Thoracic aorta (tissue), 2 donors: ENCODE measurements at regions not wholly inside any gene's neighbourhood (a gene's known extent, or its start where the extent isn't known, plus 50 kb on each side); places are given as distances from the start of the nearest gene placed in this dataset.

Experiments
- ATAC-seq: fragments of 150-250 bp; one replicate; pipeline ENCODE4 v1.8.0; 2017; ENCODE audit warnings: low read depth; ENCODE audit not compliant: insufficient number of reproducible peaks, low FRiP score
- DNase-seq: peaks from one replicate; pipeline ENCODE4 v3.0.0-alpha.2; 2020; ENCODE audit warnings: low spot score
- H3K27ac ChIP-seq, 2 donors: fragments of 200-600 bp; sonication (generic); 1 replicate in 1 of 2; 2 replicates in 1 of 2; pipeline ENCODE4 v1.5.1; 2016; ENCODE audit warnings: mild to moderate bottlenecking in 2 of 2, moderate library complexity in 2 of 2
- H3K27me3 ChIP-seq: fragments of 200-600 bp; sonication (generic); replicated peaks from 2 replicates; pipeline ENCODE4 v1.6.0; 2016; ENCODE audit warnings: mild to moderate bottlenecking; ENCODE audit not compliant: insufficient read depth
- H3K36me3 ChIP-seq: fragments of 200-600 bp; sonication (generic); one replicate; pipeline ENCODE4 v1.5.1; 2016
- H3K4me1 ChIP-seq, 2 donors: fragments of 200-600 bp; sonication (generic); 1 replicate in 1 of 2; 2 replicates in 1 of 2; pipeline versions ENCODE4 v1.5.1 to v1.6.0; 2016; ENCODE audit warnings: low read depth in 2 of 2, mild to moderate bottlenecking in 1 of 2; ENCODE audit not compliant: control insufficient read depth in 1 of 2
- H3K4me3 ChIP-seq: fragments of 200-600 bp; sonication (generic); 2 replicates; pipeline ENCODE4 v1.5.1; 2016; ENCODE audit warnings: mild to moderate bottlenecking
- H3K9me3 ChIP-seq: fragments of 200-600 bp; sonication (generic); 2 replicates; pipeline ENCODE4 v1.5.1; 2016
- TF ChIP-seq, protein P1 (sequence below): fragments of 200-600 bp; sonication (generic); IDR thresholded peaks from one replicate; pipeline ENCODE4 v1.5.1; 2019; ENCODE audit warnings: antibody characterized with exemption

DNA sequence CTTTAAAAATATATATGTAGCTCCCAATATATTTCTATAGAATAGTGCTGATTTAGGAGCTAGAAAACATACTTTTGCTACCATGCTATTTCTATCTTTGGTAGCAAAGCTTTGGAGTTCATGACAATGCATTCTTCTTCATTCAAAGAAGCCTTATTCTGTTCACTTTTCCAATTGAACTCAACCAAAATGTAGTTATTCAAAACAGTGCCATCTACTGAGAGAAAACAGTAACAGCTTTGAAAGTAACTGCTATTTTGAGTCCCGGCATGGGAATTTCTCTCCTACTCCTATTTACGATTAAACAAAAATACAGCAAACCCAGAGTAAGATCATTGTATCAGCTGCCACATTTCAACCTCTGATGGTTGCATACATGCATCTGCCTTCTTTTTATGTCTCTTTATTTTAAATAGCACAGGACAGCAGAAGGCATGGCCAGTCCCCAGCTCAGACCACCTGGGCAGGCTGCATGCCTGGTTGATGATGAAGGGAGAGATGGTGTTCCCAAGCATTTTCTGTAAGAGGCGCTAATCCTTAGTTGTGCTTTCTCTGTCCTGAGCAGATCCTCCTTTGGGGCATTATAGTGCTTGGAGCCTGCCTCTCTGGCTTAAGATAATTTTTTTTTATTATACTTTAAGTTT lies 69.7 kb upstream of the SULT1C3 start:
- H3K9me3 ChIP-seq = no peaks in the 10 kb centered on the region
- no peak for DNase-seq
- no peaks in the 10 kb centered on the region for H3K36me3 ChIP-seq
- no peak overlapping the region for H3K4me3 ChIP-seq
- H3K4me1 ChIP-seq = no peaks in the 10 kb centered on the region
- no peak overlapping the region for H3K27ac ChIP-seq
- TF ChIP-seq, protein P1, sequence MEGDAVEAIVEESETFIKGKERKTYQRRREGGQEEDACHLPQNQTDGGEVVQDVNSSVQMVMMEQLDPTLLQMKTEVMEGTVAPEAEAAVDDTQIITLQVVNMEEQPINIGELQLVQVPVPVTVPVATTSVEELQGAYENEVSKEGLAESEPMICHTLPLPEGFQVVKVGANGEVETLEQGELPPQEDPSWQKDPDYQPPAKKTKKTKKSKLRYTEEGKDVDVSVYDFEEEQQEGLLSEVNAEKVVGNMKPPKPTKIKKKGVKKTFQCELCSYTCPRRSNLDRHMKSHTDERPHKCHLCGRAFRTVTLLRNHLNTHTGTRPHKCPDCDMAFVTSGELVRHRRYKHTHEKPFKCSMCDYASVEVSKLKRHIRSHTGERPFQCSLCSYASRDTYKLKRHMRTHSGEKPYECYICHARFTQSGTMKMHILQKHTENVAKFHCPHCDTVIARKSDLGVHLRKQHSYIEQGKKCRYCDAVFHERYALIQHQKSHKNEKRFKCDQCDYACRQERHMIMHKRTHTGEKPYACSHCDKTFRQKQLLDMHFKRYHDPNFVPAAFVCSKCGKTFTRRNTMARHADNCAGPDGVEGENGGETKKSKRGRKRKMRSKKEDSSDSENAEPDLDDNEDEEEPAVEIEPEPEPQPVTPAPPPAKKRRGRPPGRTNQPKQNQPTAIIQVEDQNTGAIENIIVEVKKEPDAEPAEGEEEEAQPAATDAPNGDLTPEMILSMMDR = no peak
- no peaks in the 10 kb centered on the region for H3K27me3 ChIP-seq
- no peak for ATAC-seq

- Histone ChIP-seq H3K4me3 (no peak overlapping the region), H3K27me3 (no peaks in the 10 kb centered on the region), H3K4me1 (no peaks in the 10 kb centered on the region), H3K27ac (no peak overlapping the region), H3K9me3 (no peaks in the 10 kb centered on the region), H3K36me3 (no peaks in the 10 kb centered on the region)
- no peak for ATAC-seq
- TF ChIP-seq, protein P1 = no peak
- DNase-seq = no peak
Observed at GRCh38 chr2:108171657-108172056, 68.1 kb upstream of the SULT1C3 start.

DNA sequence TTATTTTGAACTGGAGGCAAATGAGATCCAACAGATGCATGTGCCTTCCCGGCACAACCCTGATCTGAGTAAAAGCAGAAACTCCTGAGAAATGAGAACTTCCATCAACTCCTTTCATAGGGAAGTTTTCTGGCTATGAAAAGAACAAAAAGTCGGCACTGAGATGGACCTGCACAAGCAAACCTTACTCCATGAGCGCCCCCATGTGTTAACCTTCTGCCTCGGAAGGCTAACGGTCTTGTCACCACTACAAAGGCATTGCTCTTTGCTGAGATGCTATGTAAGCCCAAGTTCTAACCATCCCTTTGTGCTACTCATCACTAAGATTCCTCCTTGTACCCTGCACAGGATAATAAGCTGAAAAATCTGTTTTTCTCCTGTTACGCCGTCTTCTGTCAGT lies 57.3 kb upstream of the SULT1C3 start:
- Histone ChIP-seq H3K27me3 (no peaks in the 10 kb centered on the region), H3K27ac (no peak overlapping the region), H3K36me3 (no peaks in the 10 kb centered on the region), H3K4me3 (no peak overlapping the region), H3K9me3 (no peaks in the 10 kb centered on the region), H3K4me1 (no peaks in the 10 kb centered on the region)
- no peak for DNase-seq
- ATAC-seq = no peak
- TF ChIP-seq, protein P1 = no peak

GRCh38 chr2:108184419-108184818 lies 55.3 kb upstream of the SULT1C3 start:
- Histone ChIP-seq H3K9me3 (no peaks in the 10 kb centered on the region), H3K4me3 (no peak overlapping the region), H3K27ac (no peak overlapping the region), H3K27me3 (no peaks in the 10 kb centered on the region), H3K4me1 (no peaks in the 10 kb centered on the region), H3K36me3 (no peaks in the 10 kb centered on the region)
- ATAC-seq (no peak), DNase-seq (no peak)
- TF ChIP-seq, protein P1 = peak; percentile 18

- ATAC-seq = no peak
- no peak overlapping the region for H3K27ac ChIP-seq
- no peaks in the 10 kb centered on the region for H3K9me3 ChIP-seq
- no peaks in the 10 kb centered on the region for H3K27me3 ChIP-seq
- H3K36me3 ChIP-seq = no peaks in the 10 kb centered on the region
- H3K4me1 ChIP-seq = no peaks in the 10 kb centered on the region
- TF ChIP-seq, protein P1 = no peak
- no peak for DNase-seq
- H3K4me3 ChIP-seq = no peak overlapping the region
Observed at GRCh38 chr2:108189316-108189715, 50.5 kb upstream of the SULT1C3 start.
